ENCODE measurements at regions not wholly inside any gene's neighbourhood (a gene's known extent, or its start where the extent isn't known, plus 50 kb on each side); places are given as distances from the start of the nearest gene placed in this dataset.
"Not testable (repeated sequence)": the region's sequence is repeated elsewhere in the genome, so short reads cannot be mapped to it uniquely, and the experiment has no call there.

GRCh38 chr16:33827522-33827921 is 368.1 kb downstream of the TP53TG3F start:
- TF ChIP-seq CTCF, POLR2A (IDR thresholded peaks at IDR 0.05): not testable (repeated sequence)
